NCI-H2196 treated with DMSO at 0.1 percent for 48 hours (cell line): ENCODE measurements at regions not wholly inside any gene's neighbourhood (a gene's known extent, or its start where the extent isn't known, plus 50 kb on each side); places are given as distances from the start of the nearest gene placed in this dataset.
"Not testable (repeated sequence)": the region's sequence is repeated elsewhere in the genome, so short reads cannot be mapped to it uniquely, and the experiment has no call there.

Source experiments
- DNase-seq: peaks from one replicate; lab custom pipeline; 2025; ENCODE audit not compliant: unreplicated experiment; lab: John Stamatoyannopoulos, UW

DNA sequence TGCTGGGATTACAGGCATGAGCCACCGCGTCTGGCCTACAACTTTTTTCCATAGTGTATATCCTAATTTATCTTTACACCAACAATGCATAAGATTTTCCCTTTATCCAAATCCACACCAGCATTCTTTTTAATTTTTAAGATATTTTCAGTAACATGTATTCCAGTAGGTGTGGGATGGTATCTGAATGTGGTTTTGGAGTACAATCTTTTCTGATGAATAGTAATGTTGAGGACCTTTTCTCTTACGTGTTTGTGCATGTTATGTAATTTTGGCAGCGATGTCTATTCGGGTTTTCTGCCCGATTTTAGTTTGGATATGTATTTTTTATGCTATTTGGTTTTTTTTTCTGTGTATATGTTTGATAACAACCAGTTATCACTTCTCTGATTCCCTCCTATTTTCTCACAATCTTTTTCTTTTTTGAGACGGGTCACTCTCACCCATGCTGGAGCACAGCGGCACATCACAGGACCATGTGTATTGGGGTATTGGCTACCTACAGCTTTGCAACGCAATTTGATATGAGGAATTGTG lies 114.6 kb upstream of the GRK3 start:
- DNase-seq = no peak

GRCh38 chr22:25451480-25452114 lies 112.9 kb upstream of the GRK3 start:
- DNase-seq = no peak

DNA sequence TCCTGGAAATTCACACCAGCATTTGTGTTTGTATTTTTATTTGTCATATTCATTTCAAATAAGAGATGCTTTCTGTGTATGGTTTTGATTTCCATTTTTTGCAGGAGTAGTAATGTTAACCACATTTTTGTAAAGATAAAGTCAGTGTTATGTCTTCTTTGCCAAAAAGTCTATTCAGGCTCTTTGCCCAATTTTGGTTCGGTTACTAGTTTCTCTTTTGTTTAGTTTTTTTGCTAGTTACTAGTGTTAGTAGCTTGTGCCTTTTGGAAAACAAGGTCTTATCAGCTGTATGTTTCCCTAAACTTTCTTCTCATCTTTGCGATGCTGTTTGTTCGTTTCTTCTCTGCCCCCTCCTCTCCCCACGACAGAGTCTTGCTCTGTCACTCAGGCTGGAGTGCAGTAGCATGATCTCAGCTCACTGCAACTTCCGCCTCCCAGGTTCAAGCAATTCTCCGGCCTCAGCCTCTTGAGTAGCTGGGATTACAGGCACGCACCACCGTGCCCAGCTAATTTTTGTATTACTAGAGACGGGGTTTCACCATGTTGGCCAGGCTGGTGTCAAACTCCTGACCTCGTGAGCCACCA lies 112.3 kb upstream of the GRK3 start:
- no peak for DNase-seq

- DNase-seq = no peak
Measured at GRCh38 chr22:25453058-25453457, 111.4 kb upstream of the GRK3 start.

- no peak for DNase-seq
Measured at GRCh38 chr22:25453557-25453956, 110.9 kb upstream of the GRK3 start.

GRCh38 chr22:25456300-25457043 lies 108.0 kb upstream of the GRK3 start:
- not testable (repeated sequence) for DNase-seq

- DNase-seq = not testable (repeated sequence)
Measured at GRCh38 chr22:25458631-25459030, 105.8 kb upstream of the GRK3 start.

DNA sequence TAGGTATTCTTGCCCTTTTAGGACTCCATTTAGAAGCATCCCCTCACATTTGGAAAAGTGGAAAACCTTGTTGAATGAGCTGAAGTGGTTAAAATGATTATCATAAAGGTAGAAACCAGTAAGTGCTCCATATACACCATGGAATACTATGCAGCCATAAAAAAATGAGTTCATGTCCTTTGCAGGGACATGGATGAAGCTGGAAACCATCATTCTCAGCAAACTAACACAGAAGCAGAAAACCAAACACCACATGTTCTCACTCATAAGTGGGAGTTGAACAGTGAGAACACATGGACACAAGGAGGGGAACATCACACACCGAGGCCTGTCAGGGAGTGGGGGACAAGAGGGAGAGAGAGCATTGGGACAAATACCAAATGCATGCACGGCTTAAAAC lies 103.8 kb upstream of the GRK3 start:
- DNase-seq = not testable (repeated sequence)

DNA sequence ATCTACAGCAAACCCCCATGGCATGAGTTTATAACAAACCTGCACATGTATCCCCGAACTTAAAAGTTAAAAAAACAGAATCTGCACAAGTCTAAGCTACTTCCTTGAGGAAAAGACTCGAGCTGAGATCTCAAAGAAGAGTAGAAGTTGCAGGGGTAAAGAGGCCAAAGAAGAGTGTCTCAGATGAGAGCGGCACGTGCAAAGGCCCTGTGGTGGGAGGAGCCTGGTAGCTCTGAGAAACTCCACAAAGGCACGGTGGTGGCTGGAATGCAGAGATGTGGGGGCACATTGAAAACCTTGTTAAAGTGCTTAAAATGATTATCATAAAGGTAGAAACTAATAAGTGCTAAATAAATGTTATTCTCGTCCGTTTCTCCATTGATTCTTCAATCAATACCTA lies 103.2 kb upstream of the GRK3 start:
- no peak for DNase-seq

DNA sequence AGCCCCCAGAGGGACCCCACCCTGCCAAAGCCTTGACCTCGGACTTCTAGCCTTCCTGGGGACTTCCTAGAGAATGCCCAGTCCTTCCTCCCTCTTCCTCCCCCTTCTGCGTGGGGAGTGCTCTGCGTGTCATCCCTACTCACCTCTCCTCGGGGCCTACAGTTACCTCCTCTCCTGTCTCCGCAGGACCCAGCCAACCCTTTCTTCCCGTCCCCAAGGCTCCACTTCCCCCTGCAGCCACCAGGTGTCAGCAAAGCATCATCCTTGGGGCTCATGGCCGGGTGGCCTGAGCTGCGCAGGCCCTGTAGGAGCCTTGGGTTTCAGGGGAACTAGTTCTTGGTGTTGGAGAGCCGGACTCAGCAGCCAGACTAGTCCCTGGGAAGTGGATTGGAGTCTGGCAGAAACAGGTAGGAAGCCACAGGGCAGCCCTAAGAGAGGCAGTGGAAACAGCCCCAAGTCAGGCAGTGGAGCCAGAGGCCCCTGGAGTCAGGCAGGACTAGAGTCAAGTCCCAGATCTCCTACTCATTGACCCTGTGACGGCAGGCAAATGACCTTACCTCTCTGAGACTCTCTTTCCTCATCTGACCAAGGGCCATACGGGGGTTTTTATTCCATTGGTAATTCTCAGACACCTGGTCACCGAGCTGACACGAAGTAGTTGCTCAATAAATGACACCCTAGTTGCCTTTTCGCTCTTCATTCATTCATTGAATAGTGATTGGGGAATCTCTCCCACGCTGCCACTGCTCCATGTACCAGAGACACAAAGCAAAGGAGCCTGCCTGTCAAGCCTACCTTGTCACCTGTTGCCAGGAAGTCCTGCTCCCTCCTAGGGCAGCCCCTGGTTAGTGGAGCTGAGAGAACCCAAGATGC lies 101.8 kb upstream of the GRK3 start:
- DNase-seq = not testable (repeated sequence)

DNA sequence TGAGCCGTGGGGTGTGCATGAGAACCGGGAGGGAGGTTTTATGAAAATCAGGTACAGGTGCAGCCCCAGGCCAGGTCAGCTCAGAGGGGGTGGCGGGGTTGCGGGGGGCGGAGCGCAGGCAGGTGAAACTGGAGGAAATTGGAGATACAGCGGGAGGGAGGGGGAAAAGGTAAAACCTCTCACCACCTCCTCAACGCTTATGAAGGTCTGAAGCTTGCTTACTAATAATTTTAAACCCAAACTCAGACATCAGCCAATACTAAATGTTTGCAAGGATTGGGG lies 101.2 kb upstream of the GRK3 start:
- not testable (repeated sequence) for DNase-seq

GRCh38 chr22:25464326-25464725 lies 100.1 kb upstream of the GRK3 start:
- DNase-seq = not testable (repeated sequence)

- DNase-seq = no peak
Measured at GRCh38 chr22:25465949-25466348, 98.5 kb upstream of the GRK3 start.

- DNase-seq = no peak
Measured at GRCh38 chr22:25472382-25472781, 92.1 kb upstream of the GRK3 start.

DNA sequence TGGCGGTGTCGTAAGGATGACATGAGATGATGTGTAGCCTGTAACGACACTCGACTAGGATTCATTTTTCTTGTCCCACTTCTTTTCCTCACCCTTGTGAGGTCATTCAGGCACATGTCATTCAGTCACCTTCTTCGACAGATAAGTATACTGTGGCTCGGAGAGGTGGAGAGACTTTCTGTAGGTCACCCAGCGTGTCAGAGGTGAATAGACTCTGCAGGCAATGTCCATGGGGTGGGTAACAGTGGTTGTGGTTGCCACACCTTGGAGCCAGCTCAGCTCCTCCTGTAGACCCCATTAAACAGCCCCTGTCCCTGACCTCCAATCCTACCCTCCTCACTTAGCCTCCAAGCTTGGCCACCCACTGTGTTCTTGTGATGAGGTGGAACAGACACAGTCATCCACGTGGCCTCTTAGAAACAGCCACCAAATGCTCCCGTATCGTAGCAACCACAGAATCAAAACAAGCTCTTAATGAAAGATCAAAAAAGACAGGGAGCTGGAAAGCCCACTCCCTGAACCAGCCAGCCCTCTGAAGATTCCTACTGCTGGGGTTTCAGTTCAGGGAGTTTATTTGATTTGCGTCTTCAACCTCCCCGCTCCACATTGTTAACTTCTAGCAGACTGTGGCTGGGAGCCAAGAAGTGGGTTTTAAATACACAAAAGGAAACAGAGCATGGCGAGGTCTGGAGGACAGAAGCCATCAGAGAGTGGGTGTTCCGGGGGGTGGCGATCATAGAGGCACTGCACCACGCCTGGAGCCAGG lies 89.0 kb upstream of the GRK3 start:
- no peak for DNase-seq

DNA sequence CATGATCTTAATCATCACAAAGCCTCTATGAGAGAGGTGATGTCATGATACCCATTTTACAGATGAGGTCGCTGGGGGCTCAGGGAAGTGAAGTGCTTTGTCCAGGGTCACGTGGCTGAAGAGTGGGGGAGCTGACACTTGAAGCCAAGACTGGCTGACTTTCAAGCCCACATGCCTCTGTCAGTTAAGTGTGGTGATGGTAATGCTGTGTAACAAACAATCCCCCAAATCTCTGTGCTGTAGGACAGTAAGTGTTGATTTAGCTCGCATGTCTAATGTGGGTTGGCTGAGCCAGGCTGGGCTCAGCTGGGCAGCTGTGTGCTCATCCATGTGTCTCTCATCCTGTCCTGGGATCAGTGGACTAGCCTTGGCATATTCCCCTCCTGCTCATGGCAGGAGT lies 87.1 kb upstream of the GRK3 start:
- no peak for DNase-seq

DNA sequence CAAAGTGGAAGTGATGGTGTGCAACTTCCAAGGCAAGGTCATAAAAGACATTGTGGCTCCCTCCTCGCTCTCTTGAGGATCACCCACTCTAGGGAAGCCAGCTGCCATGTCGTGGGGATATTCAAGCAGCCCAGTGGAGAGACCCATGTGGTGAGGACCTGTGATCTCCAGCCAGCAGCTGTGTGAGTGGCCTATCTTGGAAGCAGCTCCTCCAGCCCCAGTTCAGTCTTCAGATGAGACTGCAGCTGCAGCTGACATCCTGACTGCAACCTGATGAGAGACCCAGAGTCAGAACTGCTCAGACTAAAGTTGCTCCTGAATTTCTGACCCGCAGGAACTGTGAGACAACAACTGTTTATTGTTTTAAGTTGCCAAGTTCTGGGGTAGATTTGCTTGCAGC lies 86.4 kb upstream of the GRK3 start:
- no peak for DNase-seq

DNA sequence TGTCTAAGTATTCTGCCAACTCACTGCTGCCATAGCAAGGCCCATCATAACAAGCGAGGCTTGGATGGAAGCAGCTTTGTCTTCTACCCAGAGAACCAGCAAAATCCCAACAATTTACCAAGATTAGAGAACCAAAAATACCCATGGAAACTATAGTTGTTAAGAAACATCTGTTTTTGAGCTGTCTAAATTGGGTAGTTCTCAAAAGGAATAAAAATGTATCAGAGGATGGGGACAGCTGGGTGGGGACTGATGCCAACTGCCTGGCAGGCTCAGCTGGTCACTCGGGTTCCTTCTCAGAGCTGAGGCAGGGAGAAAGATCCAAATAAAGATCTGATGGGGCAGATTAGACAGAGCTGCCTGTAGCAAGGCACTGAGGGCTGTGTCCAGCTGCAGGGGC lies 85.9 kb upstream of the GRK3 start:
- DNase-seq = no peak

- DNase-seq = not testable (repeated sequence)
Measured at GRCh38 chr22:25480868-25481267, 83.6 kb upstream of the GRK3 start.

GRCh38 chr22:25482091-25482760 lies 82.2 kb upstream of the GRK3 start:
- DNase-seq = no peak
